ENCODE measurements at regions not wholly inside any gene's neighbourhood (a gene's known extent, or its start where the extent isn't known, plus 50 kb on each side); places are given as distances from the start of the nearest gene placed in this dataset.

DNA sequence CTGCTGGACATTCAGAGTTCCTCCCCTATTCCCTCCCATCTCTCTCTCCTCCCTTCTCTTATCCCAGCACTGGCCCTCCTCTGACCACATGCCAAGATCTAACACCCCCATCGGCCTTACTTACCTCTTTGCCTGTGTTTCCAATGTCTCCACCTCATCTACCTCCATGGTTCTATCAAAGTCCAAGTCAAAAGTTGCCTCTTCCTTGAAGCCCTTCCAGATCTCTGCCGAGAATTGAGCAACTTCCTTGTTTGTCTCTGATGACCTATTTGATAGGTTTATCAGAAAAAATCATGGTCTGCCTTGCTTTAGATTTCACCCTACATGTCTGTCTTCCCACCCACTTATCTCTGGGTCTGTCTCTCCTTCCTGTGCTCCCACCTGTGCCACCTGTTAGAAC, 69.7 kb upstream of the ITGA11 start:
- no peak for TF ChIP-seq POLR2A (IDR thresholded peaks at IDR 0.05; ENCODE audit: low read depth, low read length)
- TF ChIP-seq TAF1 (IDR thresholded peaks at IDR 0.05; ENCODE audit: borderline replicate concordance, low read depth, low read length) = no peak
- no peak for TF ChIP-seq POLR2AphosphoS5 (IDR thresholded peaks at IDR 0.05; ENCODE audit: low read depth, low read length)

All from GM12892 (cell line).